ENCODE measurements at regions not wholly inside any gene's neighbourhood (a gene's known extent, or its start where the extent isn't known, plus 50 kb on each side); places are given as distances from the start of the nearest gene placed in this dataset.
"Not testable (repeated sequence)": the region's sequence is repeated elsewhere in the genome, so short reads cannot be mapped to it uniquely, and the experiment has no call there.

DNA sequence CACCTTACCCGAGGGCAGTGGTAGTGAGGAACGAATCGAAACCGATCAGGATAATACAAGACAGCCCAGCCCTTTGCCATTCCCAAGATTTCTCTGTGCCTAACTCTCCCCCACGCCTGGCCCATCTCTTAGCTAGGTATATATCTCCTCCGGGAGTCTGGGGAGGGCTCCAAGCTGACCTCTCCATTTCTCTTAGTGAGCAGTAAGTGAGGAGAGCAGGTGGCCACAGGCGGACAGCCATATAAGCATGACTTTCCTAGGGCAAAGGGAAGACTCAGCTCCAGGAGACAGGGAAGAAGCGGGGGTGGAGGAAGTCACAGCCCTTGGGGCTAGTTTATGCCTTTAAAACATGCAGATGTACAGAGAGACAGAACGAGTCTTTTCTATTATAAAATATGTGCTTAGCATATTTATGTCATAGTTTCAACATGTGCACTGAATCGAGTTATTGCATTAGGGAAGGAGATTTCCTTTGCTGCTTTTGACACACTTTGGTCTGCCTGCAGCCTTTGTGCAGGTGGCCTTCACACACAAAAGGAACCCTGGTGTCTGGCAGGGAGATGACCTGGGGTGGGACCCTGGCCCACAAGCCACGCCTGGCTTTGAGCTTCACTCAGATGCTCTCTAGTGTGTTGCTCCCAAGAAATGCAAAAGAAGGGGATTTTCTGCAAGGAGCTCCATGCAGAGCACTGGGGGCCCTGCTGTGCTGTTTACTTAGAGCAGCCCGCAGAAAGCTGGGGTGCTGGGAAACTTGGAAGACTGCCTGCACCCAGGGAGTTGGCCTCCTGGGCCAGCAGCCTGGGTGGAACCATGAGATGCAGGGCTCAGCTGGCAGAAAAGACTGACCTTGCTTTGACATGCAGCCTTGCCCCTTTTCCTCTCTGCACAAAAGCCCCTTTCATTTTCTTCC lies 613.3 kb downstream of the BCOR start:
- H3K4me3 ChIP-seq (replicated peaks in 1 of 2; ENCODE audit: low read depth in 2 of 2, low read length in 2 of 2): no peak overlapping the region
- DNase-seq (ENCODE audit: low read depth in 2 of 2): no peak
- TF ChIP-seq, protein P1, sequence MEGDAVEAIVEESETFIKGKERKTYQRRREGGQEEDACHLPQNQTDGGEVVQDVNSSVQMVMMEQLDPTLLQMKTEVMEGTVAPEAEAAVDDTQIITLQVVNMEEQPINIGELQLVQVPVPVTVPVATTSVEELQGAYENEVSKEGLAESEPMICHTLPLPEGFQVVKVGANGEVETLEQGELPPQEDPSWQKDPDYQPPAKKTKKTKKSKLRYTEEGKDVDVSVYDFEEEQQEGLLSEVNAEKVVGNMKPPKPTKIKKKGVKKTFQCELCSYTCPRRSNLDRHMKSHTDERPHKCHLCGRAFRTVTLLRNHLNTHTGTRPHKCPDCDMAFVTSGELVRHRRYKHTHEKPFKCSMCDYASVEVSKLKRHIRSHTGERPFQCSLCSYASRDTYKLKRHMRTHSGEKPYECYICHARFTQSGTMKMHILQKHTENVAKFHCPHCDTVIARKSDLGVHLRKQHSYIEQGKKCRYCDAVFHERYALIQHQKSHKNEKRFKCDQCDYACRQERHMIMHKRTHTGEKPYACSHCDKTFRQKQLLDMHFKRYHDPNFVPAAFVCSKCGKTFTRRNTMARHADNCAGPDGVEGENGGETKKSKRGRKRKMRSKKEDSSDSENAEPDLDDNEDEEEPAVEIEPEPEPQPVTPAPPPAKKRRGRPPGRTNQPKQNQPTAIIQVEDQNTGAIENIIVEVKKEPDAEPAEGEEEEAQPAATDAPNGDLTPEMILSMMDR (IDR thresholded peaks at IDR 0.05; ENCODE audit: low read depth, low read length): no peak

DNA sequence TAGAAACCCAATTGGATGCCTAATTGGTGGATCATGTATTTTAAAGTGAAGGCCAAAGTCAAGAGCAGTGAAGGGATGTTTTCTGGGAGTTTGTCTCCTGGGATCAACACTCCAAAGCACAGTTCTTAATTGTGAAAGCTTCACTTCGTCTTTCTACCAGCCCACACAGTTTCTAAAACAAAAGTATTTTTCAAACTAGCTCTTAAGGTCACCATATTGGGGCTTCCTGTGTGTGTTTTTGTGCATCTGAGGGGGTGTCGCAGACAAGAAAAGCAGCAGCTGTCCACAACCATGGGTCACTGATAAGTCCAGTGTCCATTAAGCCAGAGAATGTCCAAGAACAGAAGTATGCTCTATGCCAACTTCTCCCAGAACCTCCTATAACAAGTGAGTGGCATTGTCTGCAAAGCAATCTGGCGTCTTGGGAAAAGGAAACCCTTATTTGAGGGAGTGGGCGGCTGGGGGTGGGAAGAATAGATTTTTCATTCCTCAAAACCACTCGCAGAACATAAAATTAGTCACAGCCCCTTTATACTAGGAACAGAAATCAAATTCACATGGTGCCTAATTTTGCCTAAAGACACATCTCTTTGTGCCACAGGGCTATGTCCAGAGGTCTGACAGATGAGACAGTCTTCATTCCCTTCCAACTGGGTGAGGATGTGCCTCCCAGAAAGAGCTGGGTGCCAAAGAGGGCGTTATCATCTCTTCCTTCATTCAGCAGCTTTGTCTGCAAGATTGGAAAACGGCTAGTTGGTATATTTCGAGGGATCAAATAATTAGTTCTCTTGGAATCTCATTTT lies 610.4 kb downstream of the BCOR start:
- TF ChIP-seq, protein P1 (IDR thresholded peaks at IDR 0.05; ENCODE audit: low read depth, low read length): no peak
- no peak for DNase-seq (ENCODE audit: low read depth in 2 of 2)
- no peak overlapping the region for H3K4me3 ChIP-seq (replicated peaks in 1 of 2; ENCODE audit: low read depth in 2 of 2, low read length in 2 of 2)

DNA sequence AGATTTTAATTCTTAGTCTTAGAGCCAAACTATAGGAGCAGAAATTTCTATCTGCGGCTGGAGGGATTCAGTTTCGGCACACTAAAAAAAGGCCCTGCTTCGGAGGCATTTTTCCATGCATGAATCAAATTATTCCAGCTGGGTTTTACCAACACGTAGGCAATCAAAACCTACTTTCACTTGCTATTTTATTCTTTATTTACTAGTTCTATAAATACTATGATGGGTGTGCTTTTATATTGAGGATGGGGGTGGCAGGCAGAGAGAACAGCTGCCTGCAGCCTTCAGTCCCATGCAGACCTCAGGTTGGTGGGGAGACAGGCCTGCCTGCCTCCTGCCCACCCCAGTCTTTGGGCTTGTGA lies 609.8 kb downstream of the BCOR start:
- no peak for DNase-seq (ENCODE audit: low read depth in 2 of 2)

GRCh38 chrX:39491548-39492297 lies 606.0 kb downstream of the BCOR start:
- H3K4me3 ChIP-seq (replicated peaks in 1 of 2; ENCODE audit: low read depth in 2 of 2, low read length in 2 of 2): no peak overlapping the region
- TF ChIP-seq, protein P1 (IDR thresholded peaks at IDR 0.05; ENCODE audit: low read depth, low read length): no peak
- no peak for DNase-seq (ENCODE audit: low read depth in 2 of 2)

More for the DNA sequence above, 609.8 kb downstream of the BCOR start:
- TF ChIP-seq, protein P1 (IDR thresholded peaks at IDR 0.05; ENCODE audit: low read depth, low read length): no peak
- no peak overlapping the region for H3K4me3 ChIP-seq (replicated peaks in 1 of 2; ENCODE audit: low read depth in 2 of 2, low read length in 2 of 2)

GRCh38 chrX:39492497-39493162 lies 605.1 kb downstream of the BCOR start:
- H3K4me3 ChIP-seq (replicated peaks in 1 of 2; ENCODE audit: low read depth in 2 of 2, low read length in 2 of 2): no peak overlapping the region
- DNase-seq (ENCODE audit: low read depth in 2 of 2): no peak
- TF ChIP-seq, protein P1 (IDR thresholded peaks at IDR 0.05; ENCODE audit: low read depth, low read length): no peak

- TF ChIP-seq, protein P1 (IDR thresholded peaks at IDR 0.05; ENCODE audit: low read depth, low read length): no peak
- DNase-seq (ENCODE audit: low read depth in 2 of 2): no peak
- no peak overlapping the region for H3K4me3 ChIP-seq (replicated peaks in 1 of 2; ENCODE audit: low read depth in 2 of 2, low read length in 2 of 2)
These were observed 604.6 kb downstream of the BCOR start for GRCh38 chrX:39493168-39493567.

DNA sequence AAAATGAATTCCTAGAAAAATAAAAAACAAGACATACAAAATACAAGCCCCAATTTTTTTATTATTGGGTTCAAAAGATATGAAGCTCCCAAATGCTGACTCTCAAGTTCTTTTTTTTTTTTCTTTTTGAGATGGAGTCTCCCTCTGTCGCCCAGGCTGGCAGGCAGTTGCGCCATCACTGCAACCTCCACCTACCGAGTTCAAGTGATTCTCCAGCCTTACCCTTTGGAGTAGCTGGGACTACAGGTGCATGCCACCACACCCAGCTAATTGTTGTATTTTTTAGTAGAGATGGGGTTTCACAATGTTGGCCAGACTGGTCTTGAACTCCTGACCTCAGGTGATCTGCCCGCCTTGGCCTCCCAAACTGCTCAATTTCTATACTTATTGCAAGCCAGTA lies 600.6 kb downstream of the BCOR start:
- H3K4me3 ChIP-seq (replicated peaks in 1 of 2; ENCODE audit: low read depth in 2 of 2, low read length in 2 of 2): not testable (repeated sequence)

More for the DNA sequence above, 600.6 kb downstream of the BCOR start:
- not testable (repeated sequence) for DNase-seq (ENCODE audit: low read depth in 2 of 2)

Data from cardiac fibroblast (primary cell).